Panc1 (cell line): ENCODE measurements at regions not wholly inside any gene's neighbourhood (a gene's known extent, or its start where the extent isn't known, plus 50 kb on each side); places are given as distances from the start of the nearest gene placed in this dataset.

Experiments
- POLR2AphosphoS5 ChIP-seq: IDR thresholded peaks from 2 replicates; pipeline ENCODE4 v1.6.1; 2012; ENCODE audit warnings: mild to moderate bottlenecking, low read depth, low read length, moderate library complexity
- SIN3A ChIP-seq: IDR thresholded peaks from 2 replicates; pipeline ENCODE4 v1.6.1; 2012; ENCODE audit warnings: low read depth, mild to moderate bottlenecking, low read length, moderate library complexity, borderline replicate concordance; ENCODE audit not compliant: insufficient read depth
- TCF7L2 ChIP-seq: IDR thresholded peaks from 2 replicates; pipeline ENCODE4 v1.6.1; 2011; ENCODE audit warnings: mild to moderate bottlenecking, low read depth, low read length, inconsistent platforms
- TF ChIP-seq, protein P1 (sequence below): fragments of 450-650 bp; IDR thresholded peaks from 2 replicates; pipeline ENCODE4 v1.5.1; 2017; ENCODE audit warnings: mild to moderate bottlenecking
- TF ChIP-seq, protein P2 (sequence below), 2 experiments: IDR thresholded peaks; 2 replicates each; pipeline ENCODE4 v1.6.1; 2011 to 2012; ENCODE audit warnings: low read depth in 2 of 2, control low read depth in 1 of 2, low read length in 1 of 2, mild to moderate bottlenecking in 1 of 2, moderate library complexity in 1 of 2; ENCODE audit not compliant: insufficient read depth in 1 of 2

DNA sequence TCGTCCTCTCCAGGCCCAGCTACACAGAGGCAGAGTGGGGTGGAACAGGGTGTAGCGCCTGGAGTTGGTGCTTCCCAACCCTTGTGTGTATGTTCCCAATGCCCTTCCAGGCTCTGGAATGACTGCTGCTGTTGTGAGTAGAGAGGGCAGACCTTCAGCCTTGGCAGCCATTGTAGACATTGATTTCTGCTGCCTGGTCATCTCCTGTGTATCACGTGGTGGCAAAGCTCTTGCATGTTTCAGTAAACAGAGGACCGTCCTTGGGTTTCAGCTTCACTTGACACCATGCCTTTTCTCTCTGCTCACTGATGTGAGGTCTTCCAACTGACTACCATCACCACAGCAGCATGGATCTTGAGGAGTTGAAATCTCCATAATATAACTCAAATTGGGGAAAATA, 397.9 kb downstream of the COG6 start:
- TF ChIP-seq, protein P1, sequence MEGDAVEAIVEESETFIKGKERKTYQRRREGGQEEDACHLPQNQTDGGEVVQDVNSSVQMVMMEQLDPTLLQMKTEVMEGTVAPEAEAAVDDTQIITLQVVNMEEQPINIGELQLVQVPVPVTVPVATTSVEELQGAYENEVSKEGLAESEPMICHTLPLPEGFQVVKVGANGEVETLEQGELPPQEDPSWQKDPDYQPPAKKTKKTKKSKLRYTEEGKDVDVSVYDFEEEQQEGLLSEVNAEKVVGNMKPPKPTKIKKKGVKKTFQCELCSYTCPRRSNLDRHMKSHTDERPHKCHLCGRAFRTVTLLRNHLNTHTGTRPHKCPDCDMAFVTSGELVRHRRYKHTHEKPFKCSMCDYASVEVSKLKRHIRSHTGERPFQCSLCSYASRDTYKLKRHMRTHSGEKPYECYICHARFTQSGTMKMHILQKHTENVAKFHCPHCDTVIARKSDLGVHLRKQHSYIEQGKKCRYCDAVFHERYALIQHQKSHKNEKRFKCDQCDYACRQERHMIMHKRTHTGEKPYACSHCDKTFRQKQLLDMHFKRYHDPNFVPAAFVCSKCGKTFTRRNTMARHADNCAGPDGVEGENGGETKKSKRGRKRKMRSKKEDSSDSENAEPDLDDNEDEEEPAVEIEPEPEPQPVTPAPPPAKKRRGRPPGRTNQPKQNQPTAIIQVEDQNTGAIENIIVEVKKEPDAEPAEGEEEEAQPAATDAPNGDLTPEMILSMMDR, result no peak
- no peak for TF ChIP-seq POLR2AphosphoS5
- TF ChIP-seq SIN3A, result no peak
- TF ChIP-seq, protein P2, sequence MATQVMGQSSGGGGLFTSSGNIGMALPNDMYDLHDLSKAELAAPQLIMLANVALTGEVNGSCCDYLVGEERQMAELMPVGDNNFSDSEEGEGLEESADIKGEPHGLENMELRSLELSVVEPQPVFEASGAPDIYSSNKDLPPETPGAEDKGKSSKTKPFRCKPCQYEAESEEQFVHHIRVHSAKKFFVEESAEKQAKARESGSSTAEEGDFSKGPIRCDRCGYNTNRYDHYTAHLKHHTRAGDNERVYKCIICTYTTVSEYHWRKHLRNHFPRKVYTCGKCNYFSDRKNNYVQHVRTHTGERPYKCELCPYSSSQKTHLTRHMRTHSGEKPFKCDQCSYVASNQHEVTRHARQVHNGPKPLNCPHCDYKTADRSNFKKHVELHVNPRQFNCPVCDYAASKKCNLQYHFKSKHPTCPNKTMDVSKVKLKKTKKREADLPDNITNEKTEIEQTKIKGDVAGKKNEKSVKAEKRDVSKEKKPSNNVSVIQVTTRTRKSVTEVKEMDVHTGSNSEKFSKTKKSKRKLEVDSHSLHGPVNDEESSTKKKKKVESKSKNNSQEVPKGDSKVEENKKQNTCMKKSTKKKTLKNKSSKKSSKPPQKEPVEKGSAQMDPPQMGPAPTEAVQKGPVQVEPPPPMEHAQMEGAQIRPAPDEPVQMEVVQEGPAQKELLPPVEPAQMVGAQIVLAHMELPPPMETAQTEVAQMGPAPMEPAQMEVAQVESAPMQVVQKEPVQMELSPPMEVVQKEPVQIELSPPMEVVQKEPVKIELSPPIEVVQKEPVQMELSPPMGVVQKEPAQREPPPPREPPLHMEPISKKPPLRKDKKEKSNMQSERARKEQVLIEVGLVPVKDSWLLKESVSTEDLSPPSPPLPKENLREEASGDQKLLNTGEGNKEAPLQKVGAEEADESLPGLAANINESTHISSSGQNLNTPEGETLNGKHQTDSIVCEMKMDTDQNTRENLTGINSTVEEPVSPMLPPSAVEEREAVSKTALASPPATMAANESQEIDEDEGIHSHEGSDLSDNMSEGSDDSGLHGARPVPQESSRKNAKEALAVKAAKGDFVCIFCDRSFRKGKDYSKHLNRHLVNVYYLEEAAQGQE (IDR thresholded peaks at IDR 0.05; ENCODE audit: insufficient read depth in 1 of 2, low read depth in 2 of 2, low read length in 1 of 2), result no peak
- no peak for TF ChIP-seq TCF7L2
